NCI-H82 treated with DMSO at 0.1 percent for 48 hours (cell line): ENCODE measurements at regions not wholly inside any gene's neighbourhood (a gene's known extent, or its start where the extent isn't known, plus 50 kb on each side); places are given as distances from the start of the nearest gene placed in this dataset.

Experiments used
- DNase-seq: peaks from one replicate; lab custom pipeline; 2025; ENCODE audit not compliant: unreplicated experiment; lab: John Stamatoyannopoulos, UW

- no peak for DNase-seq
These were observed 94.4 kb downstream of the MIS18A start for GRCh38 chr21:32184485-32184884.

- DNase-seq, result no peak
These were observed 94.8 kb downstream of the MIS18A start for GRCh38 chr21:32184065-32184464.

GRCh38 chr21:32183396-32183795, 95.5 kb downstream of the MIS18A start:
- DNase-seq, result no peak

GRCh38 chr21:32182449-32182848, 96.4 kb downstream of the MIS18A start:
- no peak for DNase-seq

- no peak for DNase-seq
These were observed 97.4 kb downstream of the MIS18A start for GRCh38 chr21:32181457-32181856.

- no peak for DNase-seq
These were observed 104.0 kb downstream of the MIS18A start for GRCh38 chr21:32174819-32175218.

- DNase-seq, result no peak
These were observed 105.6 kb downstream of the MIS18A start for GRCh38 chr21:32173121-32173724.

GRCh38 chr21:32172106-32172505, 106.7 kb downstream of the MIS18A start:
- no peak for DNase-seq

GRCh38 chr21:32167513-32167912, 111.3 kb downstream of the MIS18A start:
- DNase-seq, result no peak

GRCh38 chr21:32163386-32163785, 115.5 kb downstream of the MIS18A start:
- DNase-seq, result no peak

GRCh38 chr21:32162727-32163320, 116.0 kb downstream of the MIS18A start:
- DNase-seq, result no peak

GRCh38 chr21:32155226-32155625, 123.6 kb downstream of the MIS18A start:
- no peak for DNase-seq

- DNase-seq, result no peak
These were observed 131.8 kb downstream of the MIS18A start for GRCh38 chr21:32147041-32147440.

GRCh38 chr21:32144851-32145250, 134.0 kb downstream of the MIS18A start:
- DNase-seq, result no peak

- no peak for DNase-seq
These were observed 135.5 kb downstream of the MIS18A start for GRCh38 chr21:32143241-32143939.

- no peak for DNase-seq
These were observed 137.6 kb downstream of the MIS18A start for GRCh38 chr21:32141318-32141633.

- DNase-seq, result no peak
These were observed 138.1 kb downstream of the MIS18A start for GRCh38 chr21:32140604-32141317.

- DNase-seq, result no peak
These were observed 138.7 kb downstream of the MIS18A start for GRCh38 chr21:32140151-32140550.

GRCh38 chr21:32138658-32139057, 140.2 kb downstream of the MIS18A start:
- DNase-seq, result no peak

GRCh38 chr21:32137931-32138330, 140.9 kb downstream of the MIS18A start:
- DNase-seq, result no peak

GRCh38 chr21:32137266-32137665, 141.6 kb downstream of the MIS18A start:
- DNase-seq, result no peak

GRCh38 chr21:32136546-32136945, 142.3 kb downstream of the MIS18A start:
- DNase-seq, result no peak
